ENCODE measurements at regions not wholly inside any gene's neighbourhood (a gene's known extent, or its start where the extent isn't known, plus 50 kb on each side); places are given as distances from the start of the nearest gene placed in this dataset.

DNA sequence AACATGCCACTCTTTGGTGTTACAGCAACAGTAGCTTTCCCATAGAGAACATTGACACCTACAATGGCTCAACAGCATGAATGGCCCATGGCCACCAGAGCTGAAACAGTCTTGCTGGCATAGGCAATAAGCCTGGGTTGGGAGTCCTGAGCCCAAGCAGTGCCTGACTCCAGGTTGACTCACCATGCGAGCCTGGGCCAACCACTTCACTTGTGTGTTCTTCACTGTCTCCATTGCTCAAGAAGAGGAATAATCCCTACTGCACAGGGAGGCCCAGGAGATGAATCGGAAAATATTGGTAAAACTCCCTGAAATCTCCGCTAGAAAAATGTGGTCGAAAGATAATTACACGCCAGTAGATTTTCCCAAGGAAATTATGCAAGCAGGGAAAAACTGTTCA, 89.2 kb upstream of the INHBA start:
- DNase-seq: no peak

DNA sequence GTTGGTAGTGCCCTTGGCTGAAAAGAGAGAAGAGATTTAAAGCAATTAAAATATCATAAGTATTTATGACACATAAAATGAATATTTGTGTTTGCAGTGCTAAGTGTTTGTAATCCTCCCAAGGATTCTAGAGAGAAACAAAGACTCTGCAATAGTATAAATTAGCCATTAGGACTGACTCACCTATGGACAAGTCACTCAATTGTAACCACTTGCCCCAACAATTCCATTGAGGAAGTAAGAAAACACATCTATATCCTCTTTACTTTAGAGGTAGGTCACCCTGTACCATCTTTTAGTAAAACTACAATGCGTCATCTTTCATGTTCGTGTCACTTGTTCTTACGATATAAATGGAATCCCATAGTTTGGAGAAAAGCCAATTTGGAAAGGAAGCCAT, 85.7 kb upstream of the INHBA start:
- DNase-seq: no peak

DNA sequence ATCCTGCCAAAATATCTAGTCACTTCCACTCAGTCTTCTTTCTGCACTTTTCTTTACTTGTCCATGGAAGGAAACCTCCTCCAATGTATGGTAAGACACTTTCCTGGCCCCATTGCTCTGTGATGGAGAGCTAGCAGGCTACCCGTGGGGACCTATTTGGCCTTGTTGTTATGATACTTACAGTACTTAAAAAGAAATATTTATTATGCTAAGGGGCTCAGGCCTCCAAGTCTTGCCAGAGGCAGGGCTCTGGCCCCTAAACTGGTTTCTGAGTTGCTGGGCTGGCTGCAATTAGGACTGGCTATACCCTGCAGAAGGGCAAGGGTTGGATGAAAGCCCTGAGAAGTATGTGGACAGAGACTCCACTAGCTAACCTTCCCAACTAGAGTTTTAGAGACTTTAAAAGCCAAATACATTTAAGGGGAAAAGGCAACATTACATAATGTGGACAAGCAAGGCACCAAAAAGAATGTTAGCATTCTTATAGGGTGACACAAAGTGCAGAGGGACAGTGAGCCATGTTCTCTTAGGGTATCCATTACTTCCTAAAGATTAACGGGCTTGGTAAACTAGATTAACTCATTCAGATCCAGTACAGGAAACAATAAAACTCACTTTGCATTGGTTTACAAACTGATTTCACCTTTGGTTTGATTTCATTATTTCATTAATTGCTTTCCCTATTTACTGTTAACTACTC, 84.9 kb upstream of the INHBA start:
- no peak for DNase-seq

DNA sequence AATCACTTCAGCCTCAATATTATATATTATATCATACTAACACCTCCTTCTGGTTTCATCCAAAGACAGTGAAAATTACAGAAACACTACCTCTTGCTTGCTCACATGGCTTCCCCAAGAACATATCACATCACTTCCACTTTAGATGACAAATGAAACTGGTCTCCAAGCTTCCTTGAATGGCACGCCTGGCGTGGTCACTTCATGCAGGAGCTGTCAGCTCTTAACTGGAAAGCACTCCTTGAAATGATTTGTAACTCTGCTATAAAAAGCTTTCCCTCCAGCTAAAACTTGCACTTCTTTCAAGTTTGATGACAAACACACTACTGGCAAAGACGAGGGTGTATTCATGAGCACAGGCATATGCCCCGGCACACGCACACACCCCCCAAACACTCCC, 84.1 kb upstream of the INHBA start:
- DNase-seq: no peak

DNA sequence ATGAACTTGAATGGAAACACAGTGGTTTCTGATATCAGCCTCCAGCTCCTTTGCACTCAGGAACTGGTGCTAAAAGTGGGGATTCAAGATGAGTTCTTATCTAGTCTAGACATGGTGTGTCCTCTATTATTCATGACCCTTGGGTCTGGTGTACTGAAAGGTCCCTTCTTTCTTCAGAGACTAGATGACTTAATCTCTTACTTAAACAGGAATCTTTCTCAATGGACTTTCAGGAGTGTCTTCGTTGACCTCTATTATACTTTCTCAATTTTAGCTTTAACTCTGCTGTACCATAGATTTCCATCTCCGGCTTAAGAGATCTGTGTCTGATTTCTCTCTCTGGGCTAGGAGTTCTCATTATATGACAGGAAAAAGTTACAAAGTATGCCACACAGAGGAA, 83.5 kb upstream of the INHBA start:
- no peak for DNase-seq

DNA sequence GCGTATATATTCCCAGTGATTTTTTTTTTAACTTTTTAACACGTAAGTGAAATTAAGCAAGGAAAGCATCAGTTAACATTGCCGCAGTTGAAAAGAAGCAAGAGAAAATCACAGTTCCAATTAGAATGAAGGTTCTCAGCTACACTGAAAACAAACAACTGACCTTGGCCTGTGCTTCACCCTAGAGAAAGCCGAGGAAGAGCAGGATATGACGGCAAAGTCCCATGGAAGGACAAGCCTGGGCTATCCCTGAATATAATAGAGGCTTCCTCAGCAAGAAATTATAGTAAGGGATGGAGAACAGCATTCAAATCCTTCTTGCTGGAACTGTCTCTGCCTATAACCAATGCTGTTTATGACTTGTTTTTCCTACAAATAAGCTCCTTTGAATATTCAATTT, 83.0 kb upstream of the INHBA start:
- DNase-seq: no peak

DNA sequence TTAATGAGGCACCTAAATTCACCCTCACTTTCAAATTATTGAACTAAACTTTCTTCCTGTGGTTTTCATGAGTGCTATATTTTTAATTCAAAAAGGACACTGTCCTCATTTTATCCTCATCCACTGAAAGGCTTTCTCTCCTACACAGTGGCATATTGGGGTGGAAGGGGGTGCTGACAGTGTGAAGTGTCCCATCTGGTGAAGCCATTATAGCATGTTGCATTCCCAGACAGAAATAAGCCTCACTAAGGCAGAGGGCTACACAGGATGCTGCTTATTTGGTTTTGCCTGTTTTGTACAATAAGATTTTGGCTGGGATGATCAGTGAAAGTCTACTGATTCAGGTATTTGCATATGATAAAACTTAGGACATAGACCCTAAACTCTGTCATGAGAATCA, 82.4 kb upstream of the INHBA start:
- no peak for DNase-seq

DNA sequence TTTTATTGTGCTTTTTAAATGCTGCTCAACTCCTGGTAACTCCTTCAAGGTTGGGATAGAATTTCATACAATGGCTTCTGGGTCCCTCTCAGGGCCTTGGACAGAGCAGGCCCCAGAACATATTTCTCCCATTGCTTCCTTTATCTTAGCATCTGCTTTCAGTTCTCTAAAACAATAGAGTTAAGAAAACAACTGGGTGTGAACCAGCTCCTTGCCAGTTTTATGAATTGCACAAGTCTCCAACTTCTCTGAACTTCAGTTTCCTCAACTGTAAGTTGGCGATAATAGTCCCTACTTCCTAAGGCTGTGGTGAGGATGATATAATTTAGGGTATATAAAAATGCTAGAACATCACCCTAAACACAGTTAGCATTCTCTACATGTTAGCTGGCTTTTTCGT, 77.0 kb upstream of the INHBA start:
- peak; percentile 76 to 84 for DNase-seq

DNA sequence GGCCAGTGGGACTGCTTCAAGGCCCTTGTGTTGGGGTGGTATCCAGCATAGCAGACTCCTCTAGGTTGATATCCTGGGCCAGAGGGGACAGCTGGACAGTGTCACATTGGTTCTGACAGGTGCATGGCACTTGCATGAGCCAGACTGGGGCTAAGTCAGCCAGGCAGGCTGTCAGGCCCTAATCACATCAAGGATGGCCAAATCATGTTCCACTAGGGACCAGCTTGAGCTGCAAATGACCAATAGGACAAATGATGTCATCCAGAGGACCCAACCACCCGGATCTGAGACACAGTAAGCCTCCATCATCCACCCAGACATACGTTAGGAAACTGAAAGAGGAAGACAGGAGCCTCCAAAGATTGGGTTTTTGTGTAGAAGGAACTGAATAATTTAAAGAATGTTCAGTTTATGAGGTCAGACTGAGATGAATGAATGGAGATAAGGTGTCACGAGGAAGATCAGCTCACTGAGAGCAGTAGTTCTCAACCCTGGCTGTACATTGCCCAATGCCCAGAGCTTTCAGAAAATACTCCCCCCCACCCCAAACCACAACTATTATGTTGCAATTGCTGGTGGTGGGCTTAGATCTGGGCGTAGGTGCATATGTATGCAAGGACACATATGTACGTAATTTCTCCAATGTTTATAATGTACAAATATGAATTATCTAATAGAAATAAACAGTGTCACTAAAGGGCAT, 75.2 kb upstream of the INHBA start:
- DNase-seq: peak in 1 of 2 experiments; percentile 6

DNA sequence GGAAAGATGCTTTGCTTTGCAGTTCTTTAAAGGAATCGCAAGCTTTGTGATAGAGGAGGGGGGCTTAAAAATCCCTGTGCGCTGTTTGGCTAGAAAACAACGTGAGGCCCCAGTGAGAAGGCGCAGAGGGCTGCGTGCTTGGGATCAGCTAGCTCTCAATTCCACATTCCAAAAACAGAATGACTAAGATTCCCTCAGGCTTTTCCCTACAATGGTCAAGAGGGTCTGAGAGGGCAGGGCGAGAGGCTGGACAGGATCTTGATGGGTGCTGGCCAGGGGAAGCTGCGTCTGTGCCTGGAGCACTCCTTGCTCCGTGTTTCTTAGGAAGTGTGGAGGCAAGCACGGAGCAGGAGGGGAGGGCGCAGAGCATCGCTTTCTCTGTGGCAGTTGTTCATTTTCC, 72.1 kb upstream of the INHBA start:
- no peak for DNase-seq

DNA sequence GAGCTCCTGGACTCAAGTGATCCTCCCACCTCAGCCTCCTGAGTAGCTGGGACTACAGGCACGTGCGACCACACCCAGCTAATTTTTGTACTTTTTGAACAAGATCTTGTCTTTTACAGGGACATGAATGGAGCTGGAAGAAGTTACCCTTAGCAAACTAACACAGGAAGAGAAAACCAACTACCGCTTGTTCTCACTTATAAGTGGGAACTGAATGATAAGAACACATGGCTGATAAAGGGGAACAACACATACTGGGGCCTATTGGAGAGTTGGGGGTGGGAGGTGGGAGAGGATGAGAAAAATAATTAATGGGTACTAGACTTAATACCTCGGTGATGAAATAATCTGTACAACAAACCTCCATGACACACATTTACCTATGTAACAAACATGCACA, 70.9 kb upstream of the INHBA start:
- DNase-seq: peak; percentile 40 to 59

DNA sequence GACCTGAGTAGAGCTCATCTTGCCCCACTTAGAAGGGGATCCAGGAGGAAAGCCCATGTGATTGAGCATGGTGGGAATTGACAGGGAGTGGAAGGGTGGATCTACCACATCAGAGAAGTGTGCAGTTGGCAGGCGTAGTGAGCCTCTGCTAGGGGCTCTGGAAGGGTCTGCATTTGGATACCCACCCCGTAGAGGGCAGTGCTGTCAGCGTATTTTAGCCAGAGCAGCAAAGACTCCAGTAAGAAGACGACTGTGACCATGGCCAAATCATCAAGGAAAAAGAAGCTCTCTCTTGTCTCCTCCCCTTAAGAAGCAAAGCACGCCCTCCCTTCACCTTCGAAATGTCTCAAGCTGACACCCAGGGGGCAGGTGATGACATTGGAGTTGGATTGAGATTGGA, 68.8 kb upstream of the INHBA start:
- DNase-seq: no peak

DNA sequence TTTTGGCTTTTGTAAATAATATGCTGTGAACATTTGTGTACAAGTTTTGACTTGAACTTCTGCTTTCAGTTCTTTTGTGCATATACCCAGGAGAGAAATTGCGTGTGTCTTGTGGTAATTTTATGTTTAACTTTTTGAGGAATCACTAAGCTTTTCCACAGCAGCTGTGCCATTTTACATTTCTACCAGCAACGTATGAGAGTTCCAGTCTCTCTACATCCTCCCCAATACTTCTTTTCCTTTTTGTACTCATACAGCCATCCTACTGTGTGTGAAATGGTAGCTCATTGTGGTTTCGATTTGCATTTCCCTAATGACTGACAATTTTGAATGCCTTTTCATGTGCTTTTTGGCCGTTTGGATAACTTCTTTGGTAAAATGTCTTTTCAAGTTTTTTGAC, 66.3 kb upstream of the INHBA start:
- DNase-seq: no peak

DNA sequence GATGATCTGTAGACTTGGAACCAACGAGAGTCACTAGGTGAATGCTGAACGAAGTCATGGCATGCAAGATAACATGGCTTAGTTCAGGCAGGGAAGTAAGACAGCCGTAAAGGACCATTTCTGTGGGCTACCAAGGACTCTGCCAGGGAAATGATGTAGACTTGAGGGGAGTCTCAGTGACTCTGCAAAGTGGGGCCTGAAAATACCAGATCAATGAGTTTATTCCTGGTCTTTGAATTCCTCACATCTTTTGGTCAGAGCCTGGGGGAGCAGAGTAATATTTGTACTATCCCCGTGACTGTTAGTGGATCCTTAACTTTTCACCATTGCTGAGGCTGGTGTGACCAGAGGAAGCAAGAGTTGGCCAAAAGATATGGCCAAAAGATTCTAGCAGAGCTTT, 60.7 kb upstream of the INHBA start:
- no peak for DNase-seq

DNA sequence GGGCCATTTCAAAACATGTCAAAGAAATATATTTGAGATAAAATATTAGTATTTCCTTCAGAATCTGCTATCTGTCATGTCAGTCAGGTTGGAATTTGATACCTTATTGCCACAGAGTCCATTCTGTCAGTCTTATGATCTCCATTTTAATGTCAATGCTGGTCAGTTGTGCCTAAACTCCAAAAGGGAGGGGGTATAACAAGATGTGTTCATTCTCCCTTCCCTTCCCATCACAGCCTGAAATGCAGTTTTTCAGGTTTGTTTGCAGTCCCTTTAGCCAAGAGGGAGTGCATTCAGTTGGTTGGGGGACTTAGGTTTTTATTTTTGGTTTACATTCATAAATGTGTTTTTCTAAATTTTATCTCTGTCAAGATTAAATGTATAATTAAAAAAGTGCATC, 59.8 kb upstream of the INHBA start:
- DNase-seq: no peak

DNA sequence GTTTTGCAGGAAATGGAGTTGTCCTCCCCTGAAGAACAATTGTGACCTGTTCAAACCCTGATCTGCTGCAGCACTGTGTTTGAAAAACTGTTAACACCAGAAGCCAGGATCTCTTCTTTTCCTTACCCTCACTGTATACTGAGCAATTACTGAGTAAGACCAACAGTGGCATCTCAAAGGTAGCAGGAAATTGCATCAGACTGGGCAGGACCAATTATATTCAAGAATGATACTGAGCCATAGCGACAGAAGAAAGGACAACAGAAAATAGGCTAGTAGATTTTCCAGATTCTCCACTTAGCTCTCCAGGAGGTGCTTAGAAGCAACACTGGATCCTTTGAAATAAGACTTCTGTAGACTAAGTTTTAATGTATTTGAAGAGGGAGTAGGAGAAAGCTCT, 57.4 kb upstream of the INHBA start:
- no peak for DNase-seq

DNA sequence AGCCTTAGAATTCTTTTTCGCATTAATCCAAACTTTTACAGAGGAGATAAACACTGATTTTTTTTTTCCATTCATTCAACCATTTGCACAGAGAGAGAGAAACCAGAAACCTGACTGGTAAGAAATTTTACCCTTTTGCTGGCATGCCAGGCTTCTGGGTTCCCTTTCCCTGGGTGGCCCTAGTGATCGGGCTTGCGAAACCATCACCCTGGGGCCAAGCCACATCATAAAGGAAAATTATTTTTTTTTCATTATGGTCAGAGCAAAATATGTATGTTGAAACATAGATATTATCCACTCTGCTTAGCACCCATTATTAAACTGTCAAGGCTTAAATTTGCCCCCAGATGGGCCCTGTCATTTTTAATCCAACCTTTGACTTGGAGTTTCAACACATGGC, 55.4 kb upstream of the INHBA start:
- DNase-seq: no peak

DNA sequence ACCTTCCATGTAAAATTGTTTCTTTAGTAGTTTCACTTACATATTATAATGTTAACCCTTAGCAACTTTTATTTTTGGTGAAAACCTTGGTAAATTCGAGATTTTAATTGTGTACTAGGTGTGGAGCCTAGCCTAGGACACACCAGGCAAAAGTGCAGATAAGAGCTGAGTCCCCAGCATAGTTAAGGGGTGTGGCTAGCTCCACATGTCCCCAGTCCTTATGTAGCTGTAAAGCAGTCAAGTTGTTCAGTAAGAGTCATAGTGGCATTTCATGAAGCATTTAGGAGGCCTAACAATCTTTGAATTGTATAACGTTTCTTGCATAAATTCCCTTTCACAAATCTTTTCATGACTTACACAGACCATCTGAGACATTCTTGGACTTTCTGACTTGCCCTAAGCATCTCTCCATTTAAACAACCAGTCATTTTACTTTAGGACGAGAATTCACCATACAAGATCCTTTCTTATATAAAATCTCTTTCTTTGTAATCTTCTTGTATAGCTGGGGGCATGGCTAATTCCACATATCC, 53.8 kb upstream of the INHBA start:
- no peak for DNase-seq

DNA sequence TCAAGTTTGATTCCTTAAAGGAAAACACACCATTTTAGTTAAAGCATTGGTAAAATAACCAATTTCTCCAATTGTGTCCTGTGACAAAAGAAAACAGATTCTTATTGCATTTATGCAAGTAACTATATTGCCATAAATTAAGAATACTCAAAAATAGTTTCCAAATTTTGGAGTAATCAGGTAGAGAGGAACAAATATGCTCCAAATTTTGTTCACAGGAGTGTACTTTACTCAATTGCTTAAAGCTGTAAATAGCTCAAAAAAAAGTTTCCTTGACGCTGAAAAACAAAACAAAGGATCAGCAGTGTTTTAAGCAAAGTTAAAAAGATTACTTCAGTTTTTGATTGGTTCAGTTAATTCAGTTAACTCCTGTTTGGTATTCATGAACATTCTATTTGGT, 52.2 kb upstream of the INHBA start:
- no peak for DNase-seq

DNA sequence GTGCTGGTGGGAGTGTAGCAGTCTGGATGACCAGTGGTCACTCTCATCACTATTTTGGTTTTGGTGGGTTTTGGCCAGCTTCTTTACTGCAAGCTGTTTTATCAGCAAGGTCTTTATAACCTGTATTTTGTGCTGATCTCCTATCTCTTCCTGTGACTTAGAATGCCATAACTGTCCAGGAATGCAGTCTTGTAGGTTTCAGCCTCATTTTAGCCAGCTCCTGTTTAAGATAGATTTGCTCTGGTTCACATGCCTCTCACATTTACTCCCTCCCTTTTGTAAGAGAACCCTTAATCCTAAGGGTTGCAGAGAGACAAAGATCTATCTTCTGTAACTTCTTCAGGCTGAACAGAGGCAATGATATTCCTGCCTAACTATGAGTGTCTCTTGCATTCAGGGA, 51.2 kb upstream of the INHBA start:
- DNase-seq: no peak

Measured in Kasumi-1 (cell line).